ENCODE measurements at regions not wholly inside any gene's neighbourhood (a gene's known extent, or its start where the extent isn't known, plus 50 kb on each side); places are given as distances from the start of the nearest gene placed in this dataset.
"Not testable (repeated sequence)": the region's sequence is repeated elsewhere in the genome, so short reads cannot be mapped to it uniquely, and the experiment has no call there.

GRCh38 chr3:20456511-20456910 is 270.5 kb upstream of the SGO1 start:
- DNase-seq = no peak

GRCh38 chr3:20451170-20451569 is 265.2 kb upstream of the SGO1 start:
- no peak for DNase-seq

- DNase-seq = no peak
These were observed 264.6 kb upstream of the SGO1 start for GRCh38 chr3:20450611-20451010.

GRCh38 chr3:20442846-20443245 is 256.8 kb upstream of the SGO1 start:
- no peak for DNase-seq

- DNase-seq = not testable (repeated sequence)
These were observed 241.3 kb upstream of the SGO1 start for GRCh38 chr3:20427268-20427667.

- DNase-seq = no peak
These were observed 239.1 kb upstream of the SGO1 start for GRCh38 chr3:20425138-20425537.

GRCh38 chr3:20424086-20424485 is 238.1 kb upstream of the SGO1 start:
- DNase-seq = no peak

- DNase-seq = no peak
These were observed 236.4 kb upstream of the SGO1 start for GRCh38 chr3:20422391-20422790.

GRCh38 chr3:20417388-20418108 is 231.5 kb upstream of the SGO1 start:
- DNase-seq = no peak

GRCh38 chr3:20406611-20407011 is 220.6 kb upstream of the SGO1 start:
- DNase-seq = no peak

GRCh38 chr3:20405744-20406143 is 219.7 kb upstream of the SGO1 start:
- DNase-seq = no peak

- no peak for DNase-seq
These were observed 219.2 kb upstream of the SGO1 start for GRCh38 chr3:20405231-20405630.

GRCh38 chr3:20404741-20405100 is 218.7 kb upstream of the SGO1 start:
- no peak for DNase-seq

GRCh38 chr3:20403986-20404740 is 218.2 kb upstream of the SGO1 start:
- no peak for DNase-seq

GRCh38 chr3:20401253-20401652 is 215.2 kb upstream of the SGO1 start:
- DNase-seq = no peak

- no peak for DNase-seq
These were observed 214.7 kb upstream of the SGO1 start for GRCh38 chr3:20400686-20401085.

GRCh38 chr3:20400281-20400680 is 214.3 kb upstream of the SGO1 start:
- no peak for DNase-seq

- no peak for DNase-seq
These were observed 210.3 kb upstream of the SGO1 start for GRCh38 chr3:20396335-20396734.

- no peak for DNase-seq
These were observed 209.7 kb upstream of the SGO1 start for GRCh38 chr3:20395692-20396091.

GRCh38 chr3:20394243-20394642 is 208.2 kb upstream of the SGO1 start:
- no peak for DNase-seq

- DNase-seq = no peak
These were observed 205.6 kb upstream of the SGO1 start for GRCh38 chr3:20391644-20392043.

GRCh38 chr3:20388971-20389370 is 203.0 kb upstream of the SGO1 start:
- no peak for DNase-seq

GRCh38 chr3:20380295-20380694 is 194.3 kb upstream of the SGO1 start:
- no peak for DNase-seq

GRCh38 chr3:20378315-20378714 is 192.3 kb upstream of the SGO1 start:
- DNase-seq = no peak

Measured in CD4-positive, alpha-beta T cell treated with Interleukin-4 for 4 hours (primary cell).